Inflammatory macrophage (primary cell): ENCODE measurements at regions not wholly inside any gene's neighbourhood (a gene's known extent, or its start where the extent isn't known, plus 50 kb on each side); places are given as distances from the start of the nearest gene placed in this dataset.

Source experiments
- DNase-seq, 2 donors: peaks; one replicate each; pipeline ENCODE4 v3.0.0-alpha.2; 2020 to 2022

GRCh38 chrX:4485912-4486311 lies 772.5 kb upstream of the PRKX start:
- no peak for DNase-seq

- no peak for DNase-seq
Observed at GRCh38 chrX:4484266-4484665, 770.8 kb upstream of the PRKX start.

- no peak for DNase-seq
Observed at GRCh38 chrX:4451591-4451990, 738.1 kb upstream of the PRKX start.

GRCh38 chrX:4450177-4450576 lies 736.7 kb upstream of the PRKX start:
- no peak for DNase-seq

DNA sequence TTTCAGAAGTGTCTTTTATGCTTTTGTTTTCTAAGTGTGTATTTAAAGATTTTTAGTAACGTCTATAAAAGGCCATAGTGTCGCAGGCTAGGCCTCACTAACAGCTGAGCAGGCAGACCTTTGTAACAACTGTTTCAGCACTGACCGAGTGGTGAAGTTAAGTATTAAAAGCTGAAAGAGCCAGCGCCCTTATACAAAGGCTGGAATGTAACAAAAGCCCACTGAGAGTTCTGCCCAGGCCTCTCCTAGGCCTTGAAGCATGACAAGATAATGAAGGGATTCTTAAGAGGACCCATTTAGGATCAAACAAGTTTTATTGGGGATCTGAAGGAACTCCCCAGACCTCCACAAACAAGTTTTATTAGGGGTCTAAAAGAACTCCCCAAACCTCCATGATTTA lies 722.5 kb upstream of the PRKX start:
- DNase-seq = no peak

DNA sequence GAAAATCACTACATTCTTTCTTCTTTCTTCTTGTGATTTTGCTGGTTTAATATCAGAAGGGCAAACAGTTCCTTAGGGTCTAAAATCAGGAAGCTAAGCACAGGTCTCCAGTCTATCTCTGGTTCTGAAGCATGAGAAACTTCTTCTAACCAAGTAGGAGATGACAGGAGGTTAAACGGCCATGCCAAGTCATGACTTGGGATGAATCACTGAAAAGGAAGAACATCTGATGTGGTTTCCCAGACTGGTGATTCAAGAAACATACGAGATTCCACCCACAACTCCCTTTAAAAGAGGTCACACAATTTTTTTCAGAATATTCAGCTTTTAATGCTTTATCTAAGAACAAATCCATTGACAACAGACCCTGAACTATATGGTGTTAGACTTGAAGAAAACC lies 684.0 kb upstream of the PRKX start:
- DNase-seq = no peak

DNA sequence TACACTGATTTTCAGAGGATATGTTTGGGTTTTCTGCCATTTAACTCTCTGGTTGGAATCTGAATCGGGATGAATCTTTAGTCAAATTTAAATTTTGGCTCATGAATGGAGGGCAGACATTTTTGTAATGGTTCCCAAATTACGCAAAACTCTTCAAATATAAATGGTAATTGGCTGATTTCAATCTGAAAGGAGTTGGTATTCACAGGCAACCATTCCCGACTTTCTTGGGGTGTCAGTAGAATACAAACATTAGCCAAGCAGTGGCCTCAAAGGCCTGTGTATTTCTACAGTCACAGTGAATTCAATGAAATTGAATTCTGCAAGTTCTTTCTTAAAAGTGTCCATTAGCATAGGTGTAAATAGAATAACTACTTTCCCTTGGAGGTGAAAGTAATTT lies 668.8 kb upstream of the PRKX start:
- no peak for DNase-seq

DNA sequence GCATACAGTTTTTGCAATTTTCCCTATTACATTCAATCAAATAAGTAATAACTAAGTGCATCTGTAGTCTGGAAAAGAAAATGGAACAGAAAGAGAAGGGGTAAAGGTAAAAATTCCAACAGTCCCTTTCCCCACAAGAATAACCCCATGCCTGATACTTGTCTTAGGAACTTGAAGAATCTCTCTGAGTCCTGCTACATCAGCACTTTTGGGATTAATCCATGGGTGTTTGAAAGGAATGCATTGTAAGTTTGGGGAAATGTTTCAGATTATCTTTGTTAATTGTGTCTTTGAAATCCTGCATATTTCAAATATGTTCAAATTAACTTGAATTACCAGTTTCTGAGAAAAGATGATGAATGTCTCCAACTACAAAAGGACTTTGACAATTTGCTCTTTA lies 667.3 kb upstream of the PRKX start:
- DNase-seq = no peak

DNA sequence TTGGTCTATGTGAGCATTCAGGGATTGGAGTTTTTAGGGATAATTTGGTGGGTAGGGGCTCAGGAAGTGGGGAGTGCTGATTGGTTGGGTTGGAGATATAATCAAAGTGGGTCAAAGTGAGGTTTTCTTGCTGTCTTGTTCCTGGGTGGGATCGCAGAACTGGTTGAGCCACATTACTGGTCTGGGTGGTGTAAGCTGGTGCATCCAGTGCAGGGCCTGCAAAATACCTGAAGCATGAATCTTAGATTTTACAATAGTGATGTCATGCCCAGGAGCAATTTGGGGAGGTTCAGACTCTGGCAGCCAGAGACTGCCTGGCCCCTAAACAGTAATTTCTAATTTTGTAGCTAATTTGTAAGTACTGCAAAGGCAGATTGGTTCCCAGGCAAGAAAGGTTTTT lies 665.6 kb upstream of the PRKX start:
- no peak for DNase-seq

DNA sequence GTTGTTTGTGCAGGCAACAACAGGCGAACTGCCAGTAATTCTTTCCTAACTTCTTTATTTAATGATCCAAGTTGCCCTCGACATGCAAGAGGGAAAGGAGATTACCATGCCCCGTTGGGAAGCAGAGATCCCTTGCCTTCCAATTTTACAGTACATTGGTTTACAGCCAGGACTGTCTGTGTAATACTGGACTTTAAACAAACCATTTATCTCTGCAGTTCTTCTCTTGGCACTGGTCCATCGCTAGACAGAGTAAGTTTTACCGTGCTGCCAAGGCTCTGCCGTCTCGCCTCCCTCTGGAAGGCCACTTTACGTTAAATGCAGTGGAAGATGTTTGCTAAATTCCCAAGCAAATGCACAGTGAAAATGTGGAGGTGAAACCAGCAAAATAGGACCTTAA lies 660.3 kb upstream of the PRKX start:
- no peak for DNase-seq

DNA sequence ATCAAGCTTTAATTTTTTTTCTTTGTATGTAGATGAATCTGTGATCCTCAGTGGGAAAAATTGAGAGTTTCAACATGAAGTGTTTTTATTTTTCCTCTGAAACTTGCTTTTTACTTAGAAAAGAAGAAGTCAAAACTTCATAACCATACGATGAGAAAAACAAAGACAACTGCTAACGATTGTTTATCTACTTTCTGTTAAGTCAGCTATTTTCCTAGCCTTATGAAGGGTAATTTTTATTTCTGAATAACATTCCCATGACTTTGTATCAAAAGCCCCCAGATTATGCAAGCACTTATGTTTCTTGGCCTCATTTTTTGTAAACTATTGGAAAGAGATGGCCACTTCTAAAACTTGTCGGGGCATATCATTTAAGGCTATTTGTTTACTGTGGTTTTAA lies 645.1 kb upstream of the PRKX start:
- no peak for DNase-seq

- no peak for DNase-seq
Observed at GRCh38 chrX:4322916-4323315, 609.5 kb upstream of the PRKX start.

- no peak for DNase-seq
Observed at GRCh38 chrX:4320436-4320947, 607.0 kb upstream of the PRKX start.

DNA sequence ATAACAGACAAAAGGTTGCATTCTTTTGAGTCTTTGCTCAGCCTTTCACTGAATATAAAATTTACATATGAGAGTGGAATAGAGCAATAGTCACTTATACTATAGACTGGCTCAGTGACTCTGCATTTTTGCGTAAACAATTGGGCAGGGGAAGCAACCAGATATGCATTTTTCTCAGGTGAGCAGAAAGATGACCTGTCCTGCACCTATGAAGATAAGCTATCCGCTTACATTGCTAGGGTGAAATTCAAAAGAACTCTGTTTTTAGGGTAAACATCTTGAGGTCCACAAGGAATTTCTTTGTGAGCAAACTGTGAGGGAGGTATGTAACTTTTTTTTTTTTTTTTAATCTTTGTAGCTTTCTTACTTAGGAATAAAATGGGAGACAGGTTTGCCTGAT lies 602.4 kb upstream of the PRKX start:
- no peak for DNase-seq

- no peak for DNase-seq
Observed at GRCh38 chrX:4314586-4314985, 601.1 kb upstream of the PRKX start.

DNA sequence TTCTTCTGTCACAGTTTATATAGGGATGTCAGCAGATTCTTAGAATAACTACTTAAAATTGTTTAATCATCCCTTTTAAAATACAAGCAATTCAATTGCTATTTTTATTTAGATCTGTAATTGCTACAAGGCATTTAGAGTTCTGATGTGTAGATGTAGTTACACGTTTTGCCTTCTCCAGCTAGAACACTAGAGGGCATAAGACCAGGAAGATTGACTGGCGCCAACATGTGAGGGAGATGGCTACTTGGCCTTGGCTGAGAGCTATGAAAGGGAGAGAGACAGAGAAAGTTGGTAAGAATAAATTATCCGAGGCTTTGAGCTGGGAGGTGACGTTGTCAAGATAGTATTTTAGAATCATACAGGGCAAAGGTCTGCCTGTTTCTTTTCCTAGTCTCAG lies 563.7 kb upstream of the PRKX start:
- no peak for DNase-seq

- DNase-seq = no peak
Observed at GRCh38 chrX:4268676-4269075, 555.2 kb upstream of the PRKX start.

DNA sequence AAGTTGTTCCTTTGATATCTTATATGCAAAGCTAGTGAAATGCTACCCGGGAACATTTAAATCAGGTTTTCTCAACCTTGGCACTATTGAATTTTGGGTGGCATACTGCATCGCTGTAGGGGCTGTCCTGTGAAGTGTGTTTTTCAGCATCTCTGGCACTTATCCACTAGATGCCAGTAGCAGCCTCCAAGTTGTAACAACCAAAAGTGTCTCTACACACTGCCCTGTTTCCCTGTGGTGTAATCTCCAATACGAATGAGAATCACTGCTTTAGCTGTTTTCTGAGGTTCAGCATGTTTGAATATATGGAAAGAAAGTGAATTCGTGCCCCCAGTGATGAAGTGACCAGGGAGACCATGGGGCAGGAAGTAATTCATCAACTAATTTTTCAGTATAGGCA lies 551.6 kb upstream of the PRKX start:
- no peak for DNase-seq

- DNase-seq = no peak
Observed at GRCh38 chrX:4263030-4263803, 549.8 kb upstream of the PRKX start.

GRCh38 chrX:4253092-4253491 lies 539.6 kb upstream of the PRKX start:
- DNase-seq = peak; percentile 0 to 17

- no peak for DNase-seq
Observed at GRCh38 chrX:4249401-4249800, 536.0 kb upstream of the PRKX start.

- no peak for DNase-seq
Observed at GRCh38 chrX:4243759-4244158, 530.3 kb upstream of the PRKX start.

DNA sequence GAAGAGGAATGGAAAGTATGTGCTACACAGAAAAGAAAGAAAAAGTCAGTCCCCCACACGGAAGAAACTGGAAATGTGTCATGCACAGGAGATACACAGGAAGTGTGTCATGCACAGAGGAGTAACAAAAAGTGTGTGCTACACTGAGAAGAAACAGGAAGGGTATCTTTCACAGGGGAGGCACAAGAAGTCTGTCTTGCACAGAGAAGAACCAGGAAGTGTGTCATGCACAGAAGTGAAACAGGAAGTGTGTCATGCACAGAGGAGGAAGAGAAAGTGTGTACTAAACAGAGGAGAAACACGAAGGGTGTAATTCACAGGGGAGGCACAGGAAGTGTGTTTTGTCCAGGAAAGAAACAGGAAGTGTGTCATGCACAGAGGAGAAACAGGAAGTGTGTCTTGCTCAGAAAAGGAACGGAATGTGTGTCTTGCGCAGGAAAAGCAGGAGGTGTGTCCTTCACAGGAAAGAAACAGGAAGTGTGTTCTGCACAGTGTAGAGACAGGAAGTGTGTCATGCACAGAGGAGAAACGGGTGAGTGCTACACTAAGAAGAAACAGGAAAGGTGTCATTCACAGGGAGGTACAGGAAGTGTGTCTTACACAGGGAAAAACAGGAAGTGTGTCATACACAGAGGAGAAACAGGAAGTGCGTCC lies 527.2 kb upstream of the PRKX start:
- DNase-seq = peak in 1 of 2 donors; percentile 0
